AG09309 (cell line): ENCODE measurements at regions not wholly inside any gene's neighbourhood (a gene's known extent, or its start where the extent isn't known, plus 50 kb on each side); places are given as distances from the start of the nearest gene placed in this dataset.

Experiments
- DNase-seq: peaks from one replicate; pipeline ENCODE4 v3.0.0-alpha.2; 2010; ENCODE audit warnings: low read depth
- H3K4me3 ChIP-seq: 2 replicates; pipeline ENCODE4 v1.5.1; 2011; ENCODE audit warnings: mild to moderate bottlenecking, low read depth, low read length, moderate library complexity; ENCODE audit not compliant: control insufficient read depth
- TF ChIP-seq, protein P1 (sequence below): IDR thresholded peaks from 2 replicates; pipeline ENCODE4 v1.5.1; 2011; ENCODE audit warnings: mild to moderate bottlenecking, low read depth, low read length, inconsistent platforms; ENCODE audit not compliant: insufficient read depth, control insufficient read depth; ENCODE audit errors: missing control alignments

- TF ChIP-seq, protein P1, sequence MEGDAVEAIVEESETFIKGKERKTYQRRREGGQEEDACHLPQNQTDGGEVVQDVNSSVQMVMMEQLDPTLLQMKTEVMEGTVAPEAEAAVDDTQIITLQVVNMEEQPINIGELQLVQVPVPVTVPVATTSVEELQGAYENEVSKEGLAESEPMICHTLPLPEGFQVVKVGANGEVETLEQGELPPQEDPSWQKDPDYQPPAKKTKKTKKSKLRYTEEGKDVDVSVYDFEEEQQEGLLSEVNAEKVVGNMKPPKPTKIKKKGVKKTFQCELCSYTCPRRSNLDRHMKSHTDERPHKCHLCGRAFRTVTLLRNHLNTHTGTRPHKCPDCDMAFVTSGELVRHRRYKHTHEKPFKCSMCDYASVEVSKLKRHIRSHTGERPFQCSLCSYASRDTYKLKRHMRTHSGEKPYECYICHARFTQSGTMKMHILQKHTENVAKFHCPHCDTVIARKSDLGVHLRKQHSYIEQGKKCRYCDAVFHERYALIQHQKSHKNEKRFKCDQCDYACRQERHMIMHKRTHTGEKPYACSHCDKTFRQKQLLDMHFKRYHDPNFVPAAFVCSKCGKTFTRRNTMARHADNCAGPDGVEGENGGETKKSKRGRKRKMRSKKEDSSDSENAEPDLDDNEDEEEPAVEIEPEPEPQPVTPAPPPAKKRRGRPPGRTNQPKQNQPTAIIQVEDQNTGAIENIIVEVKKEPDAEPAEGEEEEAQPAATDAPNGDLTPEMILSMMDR: no peak
- no peak for DNase-seq
- H3K4me3 ChIP-seq: no peak overlapping the region
These were observed 265.2 kb upstream of the APCDD1 start for GRCh38 chr18:10188971-10189810.

DNA sequence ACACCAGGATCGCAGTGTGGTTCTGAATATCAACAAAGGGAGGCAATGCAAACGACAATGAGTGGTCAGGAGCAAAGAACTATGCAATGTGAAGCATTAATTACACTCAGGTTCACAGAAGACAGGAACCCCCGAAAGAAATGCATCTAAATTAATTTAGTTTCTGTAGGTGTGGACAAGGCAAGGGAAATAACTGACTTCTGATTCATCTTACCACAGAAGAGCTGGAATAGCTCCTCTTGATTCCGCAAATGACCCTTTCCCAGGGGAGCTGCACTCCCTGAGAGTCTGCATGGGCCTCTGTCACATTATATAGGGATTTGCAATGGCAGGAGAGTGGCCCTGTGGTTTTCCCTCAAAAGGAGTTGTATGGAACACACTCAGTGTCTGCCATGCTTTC, 263.9 kb upstream of the APCDD1 start:
- TF ChIP-seq, protein P1: no peak
- no peak overlapping the region for H3K4me3 ChIP-seq
- no peak for DNase-seq

GRCh38 chr18:10193444-10193843, 261.0 kb upstream of the APCDD1 start:
- H3K4me3 ChIP-seq: no peak overlapping the region
- TF ChIP-seq, protein P1: no peak
- DNase-seq: no peak

- TF ChIP-seq, protein P1: no peak
- DNase-seq: no peak
- H3K4me3 ChIP-seq: no peak overlapping the region
These were observed 259.8 kb upstream of the APCDD1 start for GRCh38 chr18:10194592-10194991.

- TF ChIP-seq, protein P1: no peak
- H3K4me3 ChIP-seq: no peak overlapping the region
- DNase-seq: no peak
These were observed 258.9 kb upstream of the APCDD1 start for GRCh38 chr18:10195529-10195928.

DNA sequence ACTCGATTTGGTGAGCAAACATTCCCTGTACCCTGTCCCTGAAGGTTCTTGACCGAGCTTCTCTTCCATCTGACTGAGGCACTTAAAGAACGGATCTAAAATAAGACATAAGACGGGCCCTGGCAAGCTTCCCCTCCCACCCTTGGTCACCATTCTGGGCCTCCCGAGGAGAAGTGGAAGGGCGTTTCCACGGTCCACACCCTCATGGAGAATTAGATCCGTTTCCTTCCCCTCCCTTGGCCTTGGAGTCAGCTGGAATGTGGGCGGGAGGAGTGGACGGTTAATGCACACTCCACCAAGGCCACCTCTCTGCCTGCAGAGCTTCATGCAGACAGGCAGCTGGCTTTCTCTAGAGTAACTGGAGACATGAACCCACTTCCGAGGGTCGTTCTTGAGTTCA, 257.3 kb upstream of the APCDD1 start:
- DNase-seq: no peak
- TF ChIP-seq, protein P1: no peak
- no peak overlapping the region for H3K4me3 ChIP-seq
